Natural killer cell treated with Interleukin-12 subunit alpha and Interleukin-12 subunit beta and Interleukin-15 and Interleukin-18, amount 100 ng/mL, for 72 hours (primary cell): ENCODE measurements at regions not wholly inside any gene's neighbourhood (a gene's known extent, or its start where the extent isn't known, plus 50 kb on each side); places are given as distances from the start of the nearest gene placed in this dataset.

Source experiments
- ATAC-seq, 2 donors: fragments of 150-1000 bp; cut with Tn5 transposase in 1 of 2; sonication (Bioruptor Pico), chemical (Tn5 transposase) in 1 of 2; 2 replicates each; pipeline ENCODE4 v1.10.0; 2021
- DNase-seq: peaks from one replicate; pipeline ENCODE4 v3.0.0; 2022; ENCODE audit warnings: low spot score
- H3K27ac Mint-ChIP-seq, 2 donors: 1 replicate in 1 of 2; 2 replicates in 1 of 2; pipeline ENCODE4 v1.8.0; 2022; ENCODE audit warnings: mixed read lengths in 2 of 2, mild to moderate bottlenecking in 1 of 2, moderate library complexity in 1 of 2
- H3K27me3 Mint-ChIP-seq, 2 donors: 1 replicate in 1 of 2; 2 replicates in 1 of 2; pipeline ENCODE4 v1.8.0; 2022; ENCODE audit warnings: mixed read lengths in 2 of 2
- H3K36me3 Mint-ChIP-seq: one replicate; pipeline ENCODE4 v1.8.0; 2022; ENCODE audit warnings: mixed read lengths
- H3K4me1 Mint-ChIP-seq, 2 donors: 1 replicate in 1 of 2; 2 replicates in 1 of 2; pipeline ENCODE4 v1.8.0; 2022; ENCODE audit warnings: low read depth in 2 of 2, mixed read lengths in 2 of 2, mild to moderate bottlenecking in 1 of 2
- H3K4me3 Mint-ChIP-seq: one replicate; pipeline ENCODE4 v1.8.0; 2022; ENCODE audit warnings: mixed read lengths
- H3K9me3 Mint-ChIP-seq: 2 replicates; pipeline ENCODE4 v1.8.0; 2022; ENCODE audit warnings: mixed read lengths

GRCh38 chr3:132787616-132788300 lies 65.5 kb upstream of the NPHP3 start:
- Mint-ChIP-seq H3K27me3 (peaks cover 10 to 13% of the 10 kb centered on the region in 2 donors), H3K9me3 (peaks cover 5% of the 10 kb centered on the region), H3K27ac (no peak overlapping the region), H3K36me3 (no peaks in the 10 kb centered on the region), H3K4me1 (no peaks in the 10 kb centered on the region), H3K4me3 (no peak overlapping the region)
- DNase-seq: no peak
- ATAC-seq: no peak

GRCh38 chr3:132786890-132787289 lies 64.7 kb upstream of the NPHP3 start:
- ATAC-seq (no peak), DNase-seq (no peak)
- Mint-ChIP-seq H3K27ac (no peak overlapping the region), H3K36me3 (no peaks in the 10 kb centered on the region), H3K9me3 (peaks cover 5% of the 10 kb centered on the region), H3K4me1 (no peaks in the 10 kb centered on the region), H3K4me3 (no peak overlapping the region), H3K27me3 (peaks cover 10 to 13% of the 10 kb centered on the region in 2 donors)

- Mint-ChIP-seq H3K4me1 (no peaks in the 10 kb centered on the region), H3K27me3 (peaks cover 0 to 3% of the 10 kb centered on the region in 2 donors), H3K27ac (no peak overlapping the region), H3K4me3 (no peak overlapping the region), H3K36me3 (no peaks in the 10 kb centered on the region), H3K9me3 (no peaks in the 10 kb centered on the region)
- DNase-seq: no peak
- ATAC-seq: no peak
Observed at GRCh38 chr3:132785292-132785691, 63.1 kb upstream of the NPHP3 start.

GRCh38 chr3:132784502-132785025 lies 62.4 kb upstream of the NPHP3 start:
- Mint-ChIP-seq H3K27me3 (peaks cover 0 to 3% of the 10 kb centered on the region in 2 donors), H3K4me3 (no peak overlapping the region), H3K36me3 (no peaks in the 10 kb centered on the region), H3K27ac (no peak overlapping the region), H3K9me3 (no peaks in the 10 kb centered on the region), H3K4me1 (no peaks in the 10 kb centered on the region)
- ATAC-seq (no peak), DNase-seq (no peak)

- Mint-ChIP-seq H3K9me3 (no peaks in the 10 kb centered on the region), H3K4me1 (no peaks in the 10 kb centered on the region), H3K27ac (no peak overlapping the region), H3K4me3 (no peak overlapping the region), H3K27me3 (peaks cover 3 to 6% of the 10 kb centered on the region in 2 donors), H3K36me3 (no peaks in the 10 kb centered on the region)
- ATAC-seq: no peak
- DNase-seq: no peak
Observed at GRCh38 chr3:132783152-132783551, 60.9 kb upstream of the NPHP3 start.

GRCh38 chr3:132781922-132782321 lies 59.7 kb upstream of the NPHP3 start:
- H3K4me3 Mint-ChIP-seq: no peak overlapping the region

GRCh38 chr3:132777171-132777570 lies 55.0 kb upstream of the NPHP3 start:
- ATAC-seq (no peak), DNase-seq (no peak)
- Mint-ChIP-seq H3K4me3 (no peak overlapping the region), H3K27ac (no peak overlapping the region), H3K36me3 (no peaks in the 10 kb centered on the region), H3K27me3 (peaks cover 0 to 11% of the 10 kb centered on the region in 2 donors), H3K9me3 (no peaks in the 10 kb centered on the region), H3K4me1 (no peaks in the 10 kb centered on the region)

More at GRCh38 chr3:132781922-132782321, 59.7 kb upstream of the NPHP3 start:
- Mint-ChIP-seq H3K36me3 (no peaks in the 10 kb centered on the region), H3K27me3 (peaks cover 3 to 11% of the 10 kb centered on the region in 2 donors), H3K4me1 (no peaks in the 10 kb centered on the region), H3K27ac (no peak overlapping the region), H3K9me3 (no peaks in the 10 kb centered on the region)
- DNase-seq (no peak), ATAC-seq (no peak)

GRCh38 chr3:132773071-132773619 lies 50.9 kb upstream of the NPHP3 start:
- Mint-ChIP-seq H3K27me3 (peaks cover 6 to 16% of the 10 kb centered on the region in 2 donors), H3K9me3 (peaks cover under 1% of the 10 kb centered on the region), H3K27ac (no peak overlapping the region), H3K4me3 (no peak overlapping the region), H3K36me3 (no peaks in the 10 kb centered on the region), H3K4me1 (no peaks in the 10 kb centered on the region)
- DNase-seq (no peak), ATAC-seq (peak in 1 of 2 donors; percentile 85)

GRCh38 chr3:132772252-132772651 lies 50.0 kb upstream of the NPHP3 start:
- Mint-ChIP-seq H3K4me1 (no peaks in the 10 kb centered on the region), H3K36me3 (peaks cover 4% of the 10 kb centered on the region), H3K27me3 (peaks cover 7 to 18% of the 10 kb centered on the region in 2 donors), H3K9me3 (peaks cover 4% of the 10 kb centered on the region), H3K4me3 (no peak overlapping the region), H3K27ac (no peak overlapping the region)
- ATAC-seq (no peak), DNase-seq (no peak)
